Transverse colon (tissue), 4 donors: ENCODE measurements at regions not wholly inside any gene's neighbourhood (a gene's known extent, or its start where the extent isn't known, plus 50 kb on each side); places are given as distances from the start of the nearest gene placed in this dataset.

Experiments
- EP300 ChIP-seq: sonication (generic); formaldehyde crosslinking; IDR thresholded peaks from one replicate; pipeline ENCODE4 v1.6.1; 2017; ENCODE audit warnings: antibody characterized with exemption, low read depth
- POLR2A ChIP-seq: fragments of 450-650 bp; IDR thresholded peaks from one replicate; pipeline ENCODE4 v1.6.1; 2016; ENCODE audit warnings: antibody characterized with exemption, mild to moderate bottlenecking, moderate library complexity
- POLR2AphosphoS5 ChIP-seq, 3 donors: sonication (generic); formaldehyde crosslinking; IDR thresholded peaks; one replicate each; pipeline ENCODE4 v1.6.1; 2016; ENCODE audit warnings: antibody characterized with exemption in 3 of 3
- TF ChIP-seq, protein P1 (sequence below), 5 experiments: fragments of 200-600 bp in 3 of 5; fragments of 450-650 bp in 2 of 5; sonication (generic) in 3 of 5; IDR thresholded peaks; 1 replicate in 2 of 5; 2 replicates in 3 of 5; pipeline ENCODE4 v1.5.1; 2016 to 2017; ENCODE audit warnings: antibody characterized with exemption in 5 of 5, inconsistent platforms in 3 of 5, mild to moderate bottlenecking in 2 of 5, moderate library complexity in 1 of 5

DNA sequence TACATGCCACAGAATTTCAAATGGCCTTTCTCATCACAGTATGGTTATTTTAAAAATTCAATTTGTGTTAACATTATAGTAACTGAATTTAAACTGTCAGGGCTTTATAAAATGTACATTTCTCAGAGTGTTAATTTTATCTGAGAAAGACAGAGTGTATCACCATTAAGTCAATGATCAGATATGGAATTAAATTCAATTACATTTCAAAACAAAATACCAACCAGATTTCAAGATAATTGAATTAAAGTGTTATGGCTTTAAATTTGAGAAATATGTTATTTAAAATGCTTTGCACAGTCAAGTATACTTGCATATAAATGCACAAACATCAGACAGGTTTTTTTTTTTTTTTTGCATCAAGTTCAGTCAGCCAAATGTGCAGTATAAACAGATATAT is 1574.4 kb downstream of the BRINP3 start:
- TF ChIP-seq EP300 (no peak), POLR2A (no peak), POLR2AphosphoS5 (IDR thresholded peaks at IDR 0.05) (no peak)
- TF ChIP-seq, protein P1, sequence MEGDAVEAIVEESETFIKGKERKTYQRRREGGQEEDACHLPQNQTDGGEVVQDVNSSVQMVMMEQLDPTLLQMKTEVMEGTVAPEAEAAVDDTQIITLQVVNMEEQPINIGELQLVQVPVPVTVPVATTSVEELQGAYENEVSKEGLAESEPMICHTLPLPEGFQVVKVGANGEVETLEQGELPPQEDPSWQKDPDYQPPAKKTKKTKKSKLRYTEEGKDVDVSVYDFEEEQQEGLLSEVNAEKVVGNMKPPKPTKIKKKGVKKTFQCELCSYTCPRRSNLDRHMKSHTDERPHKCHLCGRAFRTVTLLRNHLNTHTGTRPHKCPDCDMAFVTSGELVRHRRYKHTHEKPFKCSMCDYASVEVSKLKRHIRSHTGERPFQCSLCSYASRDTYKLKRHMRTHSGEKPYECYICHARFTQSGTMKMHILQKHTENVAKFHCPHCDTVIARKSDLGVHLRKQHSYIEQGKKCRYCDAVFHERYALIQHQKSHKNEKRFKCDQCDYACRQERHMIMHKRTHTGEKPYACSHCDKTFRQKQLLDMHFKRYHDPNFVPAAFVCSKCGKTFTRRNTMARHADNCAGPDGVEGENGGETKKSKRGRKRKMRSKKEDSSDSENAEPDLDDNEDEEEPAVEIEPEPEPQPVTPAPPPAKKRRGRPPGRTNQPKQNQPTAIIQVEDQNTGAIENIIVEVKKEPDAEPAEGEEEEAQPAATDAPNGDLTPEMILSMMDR (IDR thresholded peaks at IDR 0.05), result no peak
